ENCODE measurements at regions not wholly inside any gene's neighbourhood (a gene's known extent, or its start where the extent isn't known, plus 50 kb on each side); places are given as distances from the start of the nearest gene placed in this dataset.

GRCh38 chr7:41107330-41107937 is 595.5 kb downstream of the INHBA start:
- no peak overlapping the region for H3K4me3 Mint-ChIP-seq
- H3K4me1 Mint-ChIP-seq = no peaks in the 10 kb centered on the region
- H3K27ac Mint-ChIP-seq = no peak overlapping the region
- no peak for DNase-seq
- H3K9me3 Mint-ChIP-seq = peaks cover 1% of the 10 kb centered on the region
- no peaks in the 10 kb centered on the region for H3K27me3 Mint-ChIP-seq
- no peaks in the 10 kb centered on the region for H3K36me3 Mint-ChIP-seq

GRCh38 chr7:41104631-41105030 is 598.3 kb downstream of the INHBA start:
- H3K4me3 Mint-ChIP-seq = no peak overlapping the region
- no peaks in the 10 kb centered on the region for H3K27me3 Mint-ChIP-seq
- peaks cover 1% of the 10 kb centered on the region for H3K9me3 Mint-ChIP-seq
- H3K36me3 Mint-ChIP-seq = no peaks in the 10 kb centered on the region
- DNase-seq = no peak
- H3K4me1 Mint-ChIP-seq = no peaks in the 10 kb centered on the region
- no peak overlapping the region for H3K27ac Mint-ChIP-seq

GRCh38 chr7:41103331-41103730 is 599.6 kb downstream of the INHBA start:
- H3K36me3 Mint-ChIP-seq = no peaks in the 10 kb centered on the region
- no peaks in the 10 kb centered on the region for H3K27me3 Mint-ChIP-seq
- no peak overlapping the region for H3K4me3 Mint-ChIP-seq
- no peak overlapping the region for H3K27ac Mint-ChIP-seq
- no peak for DNase-seq
- no peaks in the 10 kb centered on the region for H3K4me1 Mint-ChIP-seq
- peaks cover 1% of the 10 kb centered on the region for H3K9me3 Mint-ChIP-seq

- DNase-seq = no peak
- Mint-ChIP-seq H3K27me3 (no peaks in the 10 kb centered on the region), H3K4me1 (no peaks in the 10 kb centered on the region), H3K4me3 (no peak overlapping the region), H3K36me3 (no peaks in the 10 kb centered on the region), H3K9me3 (peaks cover 1% of the 10 kb centered on the region), H3K27ac (no peak overlapping the region)
These were observed 604.0 kb downstream of the INHBA start for GRCh38 chr7:41098846-41099245.

- Mint-ChIP-seq H3K36me3 (no peaks in the 10 kb centered on the region), H3K27ac (no peak overlapping the region), H3K4me1 (no peaks in the 10 kb centered on the region), H3K27me3 (no peaks in the 10 kb centered on the region), H3K9me3 (peaks cover 1% of the 10 kb centered on the region), H3K4me3 (no peak overlapping the region)
- DNase-seq = no peak
These were observed 604.5 kb downstream of the INHBA start for GRCh38 chr7:41098402-41098801.

- H3K4me1 Mint-ChIP-seq = no peaks in the 10 kb centered on the region
- no peak for DNase-seq
- no peak overlapping the region for H3K27ac Mint-ChIP-seq
- H3K9me3 Mint-ChIP-seq = no peaks in the 10 kb centered on the region
- H3K4me3 Mint-ChIP-seq = no peak overlapping the region
- no peaks in the 10 kb centered on the region for H3K27me3 Mint-ChIP-seq
- no peaks in the 10 kb centered on the region for H3K36me3 Mint-ChIP-seq
These were observed 605.4 kb downstream of the INHBA start for GRCh38 chr7:41097501-41097900.

- Mint-ChIP-seq H3K4me3 (no peak overlapping the region), H3K9me3 (no peaks in the 10 kb centered on the region), H3K27ac (no peak overlapping the region), H3K4me1 (no peaks in the 10 kb centered on the region), H3K36me3 (no peaks in the 10 kb centered on the region), H3K27me3 (no peaks in the 10 kb centered on the region)
- no peak for DNase-seq
These were observed 606.0 kb downstream of the INHBA start for GRCh38 chr7:41096917-41097316.

- H3K4me1 Mint-ChIP-seq = no peaks in the 10 kb centered on the region
- H3K27ac Mint-ChIP-seq = no peak overlapping the region
- no peaks in the 10 kb centered on the region for H3K27me3 Mint-ChIP-seq
- H3K9me3 Mint-ChIP-seq = peaks cover 3% of the 10 kb centered on the region
- no peak overlapping the region for H3K4me3 Mint-ChIP-seq
- H3K36me3 Mint-ChIP-seq = no peaks in the 10 kb centered on the region
- DNase-seq = no peak
These were observed 609.7 kb downstream of the INHBA start for GRCh38 chr7:41093141-41093540.

GRCh38 chr7:41085244-41085643 is 617.6 kb downstream of the INHBA start:
- Mint-ChIP-seq H3K27ac (no peak overlapping the region), H3K36me3 (no peaks in the 10 kb centered on the region), H3K9me3 (peaks cover 3% of the 10 kb centered on the region), H3K27me3 (no peaks in the 10 kb centered on the region), H3K4me1 (no peaks in the 10 kb centered on the region), H3K4me3 (no peak overlapping the region)
- no peak for DNase-seq

- Mint-ChIP-seq H3K36me3 (no peaks in the 10 kb centered on the region), H3K27me3 (no peaks in the 10 kb centered on the region), H3K9me3 (peaks cover 3% of the 10 kb centered on the region), H3K4me1 (no peaks in the 10 kb centered on the region), H3K4me3 (no peak overlapping the region), H3K27ac (no peak overlapping the region)
- no peak for DNase-seq
These were observed 618.5 kb downstream of the INHBA start for GRCh38 chr7:41084381-41084780.

GRCh38 chr7:41069635-41070034 is 633.3 kb downstream of the INHBA start:
- Mint-ChIP-seq H3K36me3 (no peaks in the 10 kb centered on the region), H3K27ac (no peak overlapping the region), H3K4me3 (no peak overlapping the region), H3K4me1 (no peaks in the 10 kb centered on the region), H3K9me3 (no peaks in the 10 kb centered on the region), H3K27me3 (peaks cover 3% of the 10 kb centered on the region)
- no peak for DNase-seq

GRCh38 chr7:41067576-41067975 is 635.3 kb downstream of the INHBA start:
- Mint-ChIP-seq H3K4me1 (no peaks in the 10 kb centered on the region), H3K27me3 (peaks cover 3% of the 10 kb centered on the region), H3K9me3 (no peaks in the 10 kb centered on the region), H3K27ac (no peak overlapping the region), H3K4me3 (no peak overlapping the region), H3K36me3 (no peaks in the 10 kb centered on the region)
- DNase-seq = no peak

GRCh38 chr7:41065663-41066062 is 637.2 kb downstream of the INHBA start:
- Mint-ChIP-seq H3K9me3 (no peaks in the 10 kb centered on the region), H3K36me3 (no peaks in the 10 kb centered on the region), H3K4me1 (no peaks in the 10 kb centered on the region), H3K4me3 (no peak overlapping the region), H3K27me3 (peaks cover under 1% of the 10 kb centered on the region), H3K27ac (no peak overlapping the region)
- no peak for DNase-seq

GRCh38 chr7:41063116-41063515 is 639.8 kb downstream of the INHBA start:
- Mint-ChIP-seq H3K4me3 (no peak overlapping the region), H3K27ac (no peak overlapping the region), H3K36me3 (no peaks in the 10 kb centered on the region), H3K9me3 (no peaks in the 10 kb centered on the region), H3K4me1 (no peaks in the 10 kb centered on the region), H3K27me3 (no peaks in the 10 kb centered on the region)
- no peak for DNase-seq

- H3K4me3 Mint-ChIP-seq = no peak overlapping the region
- H3K27me3 Mint-ChIP-seq = no peaks in the 10 kb centered on the region
- DNase-seq = no peak
- no peaks in the 10 kb centered on the region for H3K36me3 Mint-ChIP-seq
- no peak overlapping the region for H3K27ac Mint-ChIP-seq
- peaks cover 2% of the 10 kb centered on the region for H3K9me3 Mint-ChIP-seq
- no peaks in the 10 kb centered on the region for H3K4me1 Mint-ChIP-seq
These were observed 642.1 kb downstream of the INHBA start for GRCh38 chr7:41060796-41061195.

- Mint-ChIP-seq H3K9me3 (peaks cover 2% of the 10 kb centered on the region), H3K4me1 (no peaks in the 10 kb centered on the region), H3K27ac (no peak overlapping the region), H3K27me3 (no peaks in the 10 kb centered on the region), H3K4me3 (no peak overlapping the region), H3K36me3 (no peaks in the 10 kb centered on the region)
- DNase-seq = no peak
These were observed 643.1 kb downstream of the INHBA start for GRCh38 chr7:41059796-41060195.

All from activated naive CD8-positive, alpha-beta T cell treated with anti-CD3 and anti-CD28 coated beads for 36 hours (primary cell).